ENCODE measurements at regions not wholly inside any gene's neighbourhood (a gene's known extent, or its start where the extent isn't known, plus 50 kb on each side); places are given as distances from the start of the nearest gene placed in this dataset.

DNA sequence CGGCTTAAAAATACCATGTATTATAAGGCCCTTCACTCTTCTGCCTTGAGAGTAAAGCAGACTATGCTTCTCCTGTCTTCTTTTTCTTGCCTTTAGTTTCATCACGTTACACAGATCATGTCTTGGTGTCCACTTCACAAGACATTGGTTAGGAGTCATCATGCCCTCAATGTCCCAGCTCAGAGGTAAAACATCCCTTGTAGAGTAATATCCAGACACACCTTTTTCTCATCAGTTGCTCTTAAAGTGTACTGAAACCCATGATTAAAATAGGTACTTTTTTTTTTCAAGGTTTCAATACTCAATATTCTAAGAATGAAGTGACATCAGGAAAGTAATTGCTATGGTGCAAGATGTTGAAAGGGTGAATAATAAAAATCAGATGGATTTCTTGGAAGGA is 267.8 kb downstream of the PMP22 start:
- Histone ChIP-seq H3K27me3 (ENCODE audit: control insufficient read depth, insufficient read depth, low read length) (no peaks in the 10 kb centered on the region), H3K9me3 (ENCODE audit: control insufficient read depth, insufficient read depth, low read length) (no peaks in the 10 kb centered on the region), H3K27ac (ENCODE audit: low read depth, low read length) (no peak overlapping the region), H3K4me3 (ENCODE audit: low read depth, low read length) (no peak overlapping the region)
- DNase-seq (ENCODE audit: low read depth, low spot score), result no peak
- TF ChIP-seq, protein P1, sequence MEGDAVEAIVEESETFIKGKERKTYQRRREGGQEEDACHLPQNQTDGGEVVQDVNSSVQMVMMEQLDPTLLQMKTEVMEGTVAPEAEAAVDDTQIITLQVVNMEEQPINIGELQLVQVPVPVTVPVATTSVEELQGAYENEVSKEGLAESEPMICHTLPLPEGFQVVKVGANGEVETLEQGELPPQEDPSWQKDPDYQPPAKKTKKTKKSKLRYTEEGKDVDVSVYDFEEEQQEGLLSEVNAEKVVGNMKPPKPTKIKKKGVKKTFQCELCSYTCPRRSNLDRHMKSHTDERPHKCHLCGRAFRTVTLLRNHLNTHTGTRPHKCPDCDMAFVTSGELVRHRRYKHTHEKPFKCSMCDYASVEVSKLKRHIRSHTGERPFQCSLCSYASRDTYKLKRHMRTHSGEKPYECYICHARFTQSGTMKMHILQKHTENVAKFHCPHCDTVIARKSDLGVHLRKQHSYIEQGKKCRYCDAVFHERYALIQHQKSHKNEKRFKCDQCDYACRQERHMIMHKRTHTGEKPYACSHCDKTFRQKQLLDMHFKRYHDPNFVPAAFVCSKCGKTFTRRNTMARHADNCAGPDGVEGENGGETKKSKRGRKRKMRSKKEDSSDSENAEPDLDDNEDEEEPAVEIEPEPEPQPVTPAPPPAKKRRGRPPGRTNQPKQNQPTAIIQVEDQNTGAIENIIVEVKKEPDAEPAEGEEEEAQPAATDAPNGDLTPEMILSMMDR (IDR thresholded peaks at IDR 0.05; ENCODE audit: low read depth, low read length), result no peak
- POLR2A ChIA-PET, result no interaction called here
- CTCF ChIA-PET, result no interaction called here

GRCh38 chr17:14986127-14986526 is 279.0 kb downstream of the PMP22 start:
- CTCF ChIA-PET, result interaction anchor here (0.6 kb wide), 1 partner anchor 203 kb away, joined by 8 read pairs; no protein-coding TSS in a partner anchor
- TF ChIP-seq, protein P1 (IDR thresholded peaks at IDR 0.05; ENCODE audit: low read depth, low read length), result no peak

DNA sequence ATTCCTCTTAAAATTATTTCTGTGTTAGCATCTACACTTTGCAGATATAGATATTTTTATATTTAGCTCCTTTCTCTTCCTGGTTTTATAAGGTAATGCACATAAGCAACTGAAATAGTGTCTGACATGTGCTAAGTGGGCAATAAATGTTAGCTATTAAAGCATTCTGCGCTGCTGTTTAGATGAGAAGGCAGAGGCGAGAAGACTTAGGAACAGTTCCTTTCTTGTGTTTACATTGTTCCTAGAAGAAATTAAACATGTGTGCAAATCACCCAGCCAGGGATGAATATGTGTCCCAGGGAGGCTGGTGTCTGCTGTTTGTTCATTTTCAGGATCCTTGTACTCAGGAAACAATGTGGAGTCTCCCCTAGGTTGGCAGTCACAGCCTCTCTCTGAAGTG is 292.3 kb downstream of the PMP22 start:
- CTCF ChIA-PET, result no interaction called here
- H3K27me3 ChIP-seq (ENCODE audit: control insufficient read depth, insufficient read depth, low read length), result peaks cover 2% of the 10 kb centered on the region

More at GRCh38 chr17:14986127-14986526, 279.0 kb downstream of the PMP22 start:
- POLR2A ChIA-PET, result no interaction called here
- peaks cover 5% of the 10 kb centered on the region for H3K27me3 ChIP-seq (ENCODE audit: control insufficient read depth, insufficient read depth, low read length)
- no peaks in the 10 kb centered on the region for H3K9me3 ChIP-seq (ENCODE audit: control insufficient read depth, insufficient read depth, low read length)
- H3K27ac ChIP-seq (ENCODE audit: low read depth, low read length), result no peak overlapping the region
- H3K4me3 ChIP-seq (ENCODE audit: low read depth, low read length), result no peak overlapping the region
- DNase-seq (ENCODE audit: low read depth, low spot score), result no peak

DNA sequence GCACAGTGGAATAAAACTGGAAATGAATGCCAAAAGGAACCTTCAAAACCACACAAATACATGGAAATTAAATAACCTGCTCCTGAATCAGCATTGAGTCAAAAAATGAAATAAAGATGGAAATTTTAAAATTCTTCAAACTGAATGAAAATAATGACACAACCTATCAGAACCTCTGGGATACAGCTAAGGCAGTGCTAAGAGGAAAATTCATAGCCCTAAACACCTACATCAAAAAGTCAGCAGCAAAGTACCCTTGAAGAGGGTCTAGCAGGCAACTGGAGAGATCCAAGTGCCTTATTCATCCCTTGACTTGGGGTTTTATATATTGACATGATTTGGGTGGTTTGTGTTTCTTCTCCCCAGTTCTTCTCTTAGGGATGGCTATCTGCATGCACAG is 294.1 kb downstream of the PMP22 start:
- TF ChIP-seq, protein P1 (IDR thresholded peaks at IDR 0.05; ENCODE audit: low read depth, low read length), result no peak
- no peak for DNase-seq (ENCODE audit: low read depth, low spot score)
- ChIA-PET CTCF (no interaction called here), POLR2A (no interaction called here)
- Histone ChIP-seq H3K4me3 (ENCODE audit: low read depth, low read length) (no peak overlapping the region), H3K27me3 (ENCODE audit: control insufficient read depth, insufficient read depth, low read length) (no peaks in the 10 kb centered on the region), H3K9me3 (ENCODE audit: control insufficient read depth, insufficient read depth, low read length) (peaks cover 7% of the 10 kb centered on the region; the same call in 1 of the 2 replicates), H3K27ac (ENCODE audit: low read depth, low read length) (no peak overlapping the region)

More for the DNA sequence above, 292.3 kb downstream of the PMP22 start:
- Histone ChIP-seq H3K27ac (ENCODE audit: low read depth, low read length) (no peak overlapping the region), H3K4me3 (ENCODE audit: low read depth, low read length) (no peak overlapping the region), H3K9me3 (ENCODE audit: control insufficient read depth, insufficient read depth, low read length) (peaks cover 7% of the 10 kb centered on the region; the same call in 1 of the 2 replicates)
- TF ChIP-seq, protein P1 (IDR thresholded peaks at IDR 0.05; ENCODE audit: low read depth, low read length), result no peak
- no peak for DNase-seq (ENCODE audit: low read depth, low spot score)
- POLR2A ChIA-PET, result no interaction called here

GRCh38 chr17:14959106-14959648 is 305.9 kb downstream of the PMP22 start:
- no peak for DNase-seq (ENCODE audit: low read depth, low spot score)
- ChIA-PET CTCF (no interaction called here), POLR2A (no interaction called here)
- no peak overlapping the region for H3K27ac ChIP-seq (ENCODE audit: low read depth, low read length)
- H3K27me3 ChIP-seq (ENCODE audit: control insufficient read depth, insufficient read depth, low read length), result peaks cover 4% of the 10 kb centered on the region
- H3K4me3 ChIP-seq (ENCODE audit: low read depth, low read length), result no peak overlapping the region
- TF ChIP-seq, protein P1 (IDR thresholded peaks at IDR 0.05; ENCODE audit: low read depth, low read length), result no peak
- no peaks in the 10 kb centered on the region for H3K9me3 ChIP-seq (ENCODE audit: control insufficient read depth, insufficient read depth, low read length)
